HepG2 (cell line): ENCODE measurements at regions not wholly inside any gene's neighbourhood (a gene's known extent, or its start where the extent isn't known, plus 50 kb on each side); places are given as distances from the start of the nearest gene placed in this dataset.

Source experiments
- CCAR2 ChIP-seq: fragments of 200-400 bp; formaldehyde crosslinking; optimal IDR thresholded peaks from 2 replicates; pipeline ENCODE3; 2018; ENCODE audit warnings: low read depth, mild to moderate bottlenecking, low read length, moderate library complexity
- DDIT3 ChIP-seq: sonication (generic); formaldehyde crosslinking; IDR thresholded peaks from 2 replicates; pipeline ENCODE4 v1.4.0; 2020; ENCODE audit warnings: mild to moderate bottlenecking, missing genetic modification reagents
- ELF3 ChIP-seq: IDR thresholded peaks from 2 replicates; pipeline ENCODE4 v1.6.1; 2016; ENCODE audit warnings: missing genetic modification reagents, missing compliant biosample characterization
- GLI4 ChIP-seq: sonication (generic); formaldehyde crosslinking; IDR thresholded peaks from 2 replicates; pipeline ENCODE4 v1.5.1; 2020; ENCODE audit warnings: missing genetic modification reagents, mild to moderate bottlenecking, moderate library complexity, borderline replicate concordance
- IKZF1 ChIP-seq: fragments of 450-650 bp; IDR thresholded peaks from 2 replicates; pipeline ENCODE4 v1.7.1; 2016
- KDM6A ChIP-seq: IDR thresholded peaks from 2 replicates; pipeline ENCODE4 v1.6.1; 2016; ENCODE audit warnings: low read depth
- MXD4 ChIP-seq: IDR thresholded peaks from 2 replicates; pipeline ENCODE4 v1.6.1; 2016; ENCODE audit warnings: mild to moderate bottlenecking, missing biosample characterization, missing genetic modification reagents
- RBAK ChIP-seq: sonication (generic); formaldehyde crosslinking; IDR thresholded peaks from 2 replicates; pipeline ENCODE4 v1.5.1; 2020; ENCODE audit warnings: mild to moderate bottlenecking, missing genetic modification reagents
- ZNF24 ChIP-seq: fragments of 450-650 bp; IDR thresholded peaks from 2 replicates; pipeline ENCODE4 v1.6.1; 2017; ENCODE audit warnings: antibody characterized with exemption, mild to moderate bottlenecking
- ZNF333 ChIP-seq: sonication (generic); formaldehyde crosslinking; IDR thresholded peaks from 2 replicates; pipeline ENCODE4 v1.4.0; 2020; ENCODE audit warnings: mild to moderate bottlenecking, missing genetic modification reagents, borderline replicate concordance
- ZNF605 ChIP-seq: sonication (generic); formaldehyde crosslinking; IDR thresholded peaks from 2 replicates; pipeline ENCODE4 v1.8.0; 2022; ENCODE audit warnings: mild to moderate bottlenecking, missing genetic modification reagents
- ZNF609 ChIP-seq: sonication (generic); formaldehyde crosslinking; IDR thresholded peaks from 2 replicates; pipeline ENCODE4 v1.4.0; 2020; ENCODE audit warnings: mild to moderate bottlenecking, missing genetic modification reagents, borderline replicate concordance
- ZNF749 ChIP-seq: sonication (generic); formaldehyde crosslinking; IDR thresholded peaks from 2 replicates; pipeline ENCODE4 v1.8.0; 2022; ENCODE audit warnings: mild to moderate bottlenecking, missing genetic modification reagents, moderate library complexity, borderline replicate concordance
- ZNF768 ChIP-seq: sonication (generic); formaldehyde crosslinking; IDR thresholded peaks from 2 replicates; pipeline ENCODE4 v1.4.0; 2020; ENCODE audit warnings: missing genetic modification reagents
- TF ChIP-seq, protein P1 (sequence below): sonication (generic); formaldehyde crosslinking; IDR thresholded peaks from 2 replicates; pipeline ENCODE4 v1.4.0; 2020; ENCODE audit warnings: mild to moderate bottlenecking, missing genetic modification reagents

GRCh38 chr1:229950908-229951307, 116.1 kb upstream of the GALNT2 start (continued):
- no peak for TF ChIP-seq ZNF609 (CRISPR knock-in tag)
- TF ChIP-seq RBAK (CRISPR knock-in tag), result no peak
- TF ChIP-seq KDM6A, result no peak
- TF ChIP-seq CCAR2, result no peak
- TF ChIP-seq ELF3 (CRISPR knock-in tag), result no peak
- TF ChIP-seq DDIT3 (CRISPR knock-in tag), result no peak
- no peak for TF ChIP-seq ZNF749
- TF ChIP-seq, protein P1, sequence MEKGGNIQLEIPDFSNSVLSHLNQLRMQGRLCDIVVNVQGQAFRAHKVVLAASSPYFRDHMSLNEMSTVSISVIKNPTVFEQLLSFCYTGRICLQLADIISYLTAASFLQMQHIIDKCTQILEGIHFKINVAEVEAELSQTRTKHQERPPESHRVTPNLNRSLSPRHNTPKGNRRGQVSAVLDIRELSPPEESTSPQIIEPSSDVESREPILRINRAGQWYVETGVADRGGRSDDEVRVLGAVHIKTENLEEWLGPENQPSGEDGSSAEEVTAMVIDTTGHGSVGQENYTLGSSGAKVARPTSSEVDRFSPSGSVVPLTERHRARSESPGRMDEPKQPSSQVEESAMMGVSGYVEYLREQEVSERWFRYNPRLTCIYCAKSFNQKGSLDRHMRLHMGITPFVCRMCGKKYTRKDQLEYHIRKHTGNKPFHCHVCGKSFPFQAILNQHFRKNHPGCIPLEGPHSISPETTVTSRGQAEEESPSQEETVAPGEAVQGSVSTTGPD (CRISPR knock-in tag), result no peak
- TF ChIP-seq ZNF24, result no peak
- no peak for TF ChIP-seq ZNF768 (CRISPR knock-in tag)
- TF ChIP-seq MXD4 (CRISPR knock-in tag), result no peak
- no peak for TF ChIP-seq ZNF333 (CRISPR knock-in tag)
- TF ChIP-seq ZNF605 (CRISPR knock-in tag), result no peak
- TF ChIP-seq IKZF1, result no peak
- no peak for TF ChIP-seq GLI4 (CRISPR knock-in tag)
- TF ChIP-seq, all 625 proteins: peak for 0
